ENCODE measurements at regions not wholly inside any gene's neighbourhood (a gene's known extent, or its start where the extent isn't known, plus 50 kb on each side); places are given as distances from the start of the nearest gene placed in this dataset.

DNA sequence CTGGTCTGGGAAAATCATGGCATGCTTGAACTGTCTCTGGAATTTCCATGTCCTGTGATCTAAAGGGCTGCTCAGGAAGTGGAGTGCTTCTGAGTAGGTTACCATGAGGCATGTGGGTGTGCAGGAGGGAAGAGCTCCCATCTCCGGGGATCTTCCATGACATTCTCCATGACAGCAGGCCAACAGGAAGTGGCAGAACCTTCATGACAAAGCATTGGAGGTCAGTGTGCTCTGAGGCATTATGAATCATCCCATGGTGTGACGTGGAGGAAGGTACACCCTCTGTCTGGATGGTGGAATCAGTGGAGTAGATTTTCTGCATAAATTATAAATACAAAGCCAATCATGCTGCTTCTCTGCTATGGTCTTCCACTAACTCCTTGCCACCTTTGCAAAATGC is 139.6 kb upstream of the E2F8 start:
- TF ChIP-seq, protein P1, sequence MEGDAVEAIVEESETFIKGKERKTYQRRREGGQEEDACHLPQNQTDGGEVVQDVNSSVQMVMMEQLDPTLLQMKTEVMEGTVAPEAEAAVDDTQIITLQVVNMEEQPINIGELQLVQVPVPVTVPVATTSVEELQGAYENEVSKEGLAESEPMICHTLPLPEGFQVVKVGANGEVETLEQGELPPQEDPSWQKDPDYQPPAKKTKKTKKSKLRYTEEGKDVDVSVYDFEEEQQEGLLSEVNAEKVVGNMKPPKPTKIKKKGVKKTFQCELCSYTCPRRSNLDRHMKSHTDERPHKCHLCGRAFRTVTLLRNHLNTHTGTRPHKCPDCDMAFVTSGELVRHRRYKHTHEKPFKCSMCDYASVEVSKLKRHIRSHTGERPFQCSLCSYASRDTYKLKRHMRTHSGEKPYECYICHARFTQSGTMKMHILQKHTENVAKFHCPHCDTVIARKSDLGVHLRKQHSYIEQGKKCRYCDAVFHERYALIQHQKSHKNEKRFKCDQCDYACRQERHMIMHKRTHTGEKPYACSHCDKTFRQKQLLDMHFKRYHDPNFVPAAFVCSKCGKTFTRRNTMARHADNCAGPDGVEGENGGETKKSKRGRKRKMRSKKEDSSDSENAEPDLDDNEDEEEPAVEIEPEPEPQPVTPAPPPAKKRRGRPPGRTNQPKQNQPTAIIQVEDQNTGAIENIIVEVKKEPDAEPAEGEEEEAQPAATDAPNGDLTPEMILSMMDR (IDR thresholded peaks at IDR 0.05): no peak
- TF ChIP-seq POLR2A (IDR thresholded peaks at IDR 0.05): no peak

All from transverse colon (tissue), 3 donors.